H1 (cell line): ENCODE measurements at regions not wholly inside any gene's neighbourhood (a gene's known extent, or its start where the extent isn't known, plus 50 kb on each side); places are given as distances from the start of the nearest gene placed in this dataset.

Experiments
- CTCF ChIA-PET: fragments of 300-600 bp; sonication (Branson Sonifier 250); formaldehyde crosslinking; loops from one replicate; lab custom pipeline; 2021; ENCODE audit not compliant: partially characterized antibody; lab: Charles Lee
- POLR2A ChIA-PET: fragments of 300-600 bp; sonication (Branson Sonifier 250); formaldehyde crosslinking; loops from one replicate; lab custom pipeline; 2021; ENCODE audit warnings: inconsistent platforms; ENCODE audit not compliant: partially characterized antibody; lab: Charles Lee
- DNase-seq, 2 experiments: peaks; one replicate each; pipeline versions ENCODE4 v3.0.0 to v3.0.0-alpha.2; 2010 to 2022; ENCODE audit warnings: low spot score in 2 of 2, low read depth in 1 of 2, mixed read lengths in 1 of 2
- FAIRE-seq: peaks from 2 replicates; lab custom pipeline; 2011; peaks lifted over from hg19 to GRCh38; lab: Jason Lieb, UNC
- H2AFZ ChIP-seq: 2 replicates; pipeline ENCODE4 v1.8.1; 2012; ENCODE audit warnings: low read length, inconsistent platforms
- H2AK5ac ChIP-seq: 2 replicates; pipeline ENCODE4 v1.6.1; 2013; ENCODE audit warnings: low read depth, low read length
- H2BK120ac ChIP-seq: replicated peaks from 2 replicates; pipeline ENCODE3; 2013; ENCODE audit warnings: low read depth, low read length, inconsistent platforms
- H2BK12ac ChIP-seq: 2 replicates; pipeline ENCODE4 v1.6.1; 2013; ENCODE audit warnings: low read depth, low read length
- H2BK15ac ChIP-seq: 2 replicates; pipeline ENCODE4 v1.6.1; 2013; ENCODE audit warnings: low read length
- H2BK20ac ChIP-seq: 2 replicates; pipeline ENCODE4 v1.6.1; 2013; ENCODE audit warnings: low read length
- H2BK5ac ChIP-seq: 2 replicates; pipeline ENCODE4 v1.6.1; 2013; ENCODE audit warnings: low read depth, low read length
- H3K14ac ChIP-seq: 2 replicates; pipeline ENCODE4 v1.6.1; 2013; ENCODE audit warnings: inconsistent platforms; ENCODE audit not compliant: insufficient read length
- H3K18ac ChIP-seq: 2 replicates; pipeline ENCODE4 v1.6.1; 2013; ENCODE audit warnings: low read length; ENCODE audit errors: extremely low read depth
- H3K23ac ChIP-seq: 2 replicates; pipeline ENCODE4 v1.6.1; 2013; ENCODE audit warnings: inconsistent platforms; ENCODE audit not compliant: insufficient read length
- H3K23me2 ChIP-seq: 2 replicates; pipeline ENCODE4 v1.6.1; 2013; ENCODE audit warnings: low read depth, low read length
- H3K27ac ChIP-seq: 2 replicates; pipeline ENCODE4 v1.6.1; 2011; ENCODE audit warnings: low read depth, low read length, inconsistent platforms
- H3K27me3 ChIP-seq, 4 experiments: replicated peaks in 1 of 4; 1 replicate in 1 of 4; 2 replicates in 3 of 4; pipeline versions ENCODE4 v1.6.1 to v1.8.1; 2011 to 2013; ENCODE audit warnings: low read length in 3 of 4, mild to moderate bottlenecking in 3 of 4, inconsistent platforms in 2 of 4, mixed read lengths in 2 of 4, moderate library complexity in 1 of 4; ENCODE audit not compliant: control insufficient read depth in 3 of 4, insufficient read depth in 3 of 4; ENCODE audit errors: extremely low read depth in 1 of 4
- H3K36me3 ChIP-seq, 4 experiments: 2 replicates each; pipeline versions ENCODE4 v1.6.1 to v1.8.1; 2011 to 2013; ENCODE audit warnings: mild to moderate bottlenecking in 4 of 4, low read length in 3 of 4, moderate library complexity in 2 of 4, control low read depth in 1 of 4, inconsistent platforms in 1 of 4; ENCODE audit not compliant: insufficient read depth in 4 of 4, control insufficient read depth in 2 of 4
- H3K4ac ChIP-seq: replicated peaks from 2 replicates; pipeline ENCODE3; 2013; ENCODE audit warnings: low read length, low read depth, mixed read lengths, inconsistent platforms; ENCODE audit not compliant: insufficient read length
- H3K4me1 ChIP-seq, 4 experiments: replicated peaks in 1 of 4; 1 replicate in 1 of 4; 2 replicates in 3 of 4; pipeline versions ENCODE4 v1.6.1 to v1.8.1; 2011 to 2013; ENCODE audit warnings: low read length in 3 of 4, inconsistent platforms in 2 of 4, mixed read lengths in 1 of 4; ENCODE audit not compliant: insufficient read depth in 4 of 4, control insufficient read depth in 3 of 4
- H3K4me2 ChIP-seq, 2 experiments: 2 replicates each; pipeline versions ENCODE4 v1.6.1 to v1.8.1; 2011 to 2013; ENCODE audit warnings: low read depth in 2 of 2, low read length in 2 of 2, control low read depth in 1 of 2, inconsistent platforms in 1 of 2, mild to moderate bottlenecking in 1 of 2; ENCODE audit not compliant: insufficient read depth in 1 of 2
- H3K4me3 ChIP-seq, 4 experiments: fragments of 200-600, 300-600 bp in 1 of 4; sonication (generic), shearing (Covaris generic), sonication (Bioruptor Twin) in 1 of 4; 2 replicates each; pipeline versions ENCODE4 v1.5.1 to v1.8.1; 2011 to 2016; ENCODE audit warnings: low read length in 4 of 4, low read depth in 3 of 4, control low read depth in 2 of 4, inconsistent platforms in 2 of 4, mild to moderate bottlenecking in 2 of 4, mixed read lengths in 1 of 4, moderate library complexity in 1 of 4; ENCODE audit not compliant: insufficient read depth in 2 of 4; ENCODE audit errors: extremely low read depth in 1 of 4
- H3K56ac ChIP-seq: replicated peaks from 2 replicates; pipeline ENCODE3; 2013; ENCODE audit warnings: low read depth, mild to moderate bottlenecking, mixed read lengths, low read length, inconsistent platforms; ENCODE audit not compliant: insufficient read length
- H3K79me1 ChIP-seq: 2 replicates; pipeline ENCODE4 v1.6.1; 2013; ENCODE audit warnings: low read depth, low read length, control low read depth
- H3K79me2 ChIP-seq, 2 experiments: 2 replicates each; pipeline versions ENCODE4 v1.6.1 to v1.8.1; 2012 to 2013; ENCODE audit warnings: low read length in 2 of 2, mild to moderate bottlenecking in 2 of 2, inconsistent platforms in 1 of 2; ENCODE audit not compliant: insufficient read depth in 2 of 2, control insufficient read depth in 1 of 2
- H3K9ac ChIP-seq, 4 experiments: replicated peaks in 1 of 4; 1 replicate in 1 of 4; 2 replicates in 3 of 4; pipeline versions ENCODE4 v1.6.1 to v1.8.1; 2011 to 2013; ENCODE audit warnings: low read depth in 3 of 4, low read length in 3 of 4, control low read depth in 2 of 4, mild to moderate bottlenecking in 2 of 4, moderate library complexity in 2 of 4, inconsistent platforms in 1 of 4; ENCODE audit errors: extremely low read depth in 1 of 4
- H3K9me3 ChIP-seq, 2 experiments: 2 replicates each; pipeline versions ENCODE4 v1.6.1 to v1.8.1; 2012 to 2013; ENCODE audit warnings: mild to moderate bottlenecking in 2 of 2, moderate library complexity in 2 of 2, control low read depth in 1 of 2, inconsistent platforms in 1 of 2, low read depth in 1 of 2, low read length in 1 of 2, mixed read lengths in 1 of 2; ENCODE audit not compliant: insufficient read depth in 2 of 2
- H4K20me1 ChIP-seq, 2 experiments: replicated peaks in 1 of 2; 2 replicates each; pipeline versions ENCODE3 to v1.8.1; 2011 to 2013; ENCODE audit warnings: inconsistent platforms in 2 of 2, low read length in 2 of 2, mild to moderate bottlenecking in 1 of 2; ENCODE audit not compliant: insufficient read depth in 2 of 2, control insufficient read depth in 1 of 2
- H4K5ac ChIP-seq: 2 replicates; pipeline ENCODE4 v1.6.1; 2013; ENCODE audit warnings: low read length, low read depth, mixed read lengths, inconsistent platforms; ENCODE audit not compliant: insufficient read length
- H4K8ac ChIP-seq: 2 replicates; pipeline ENCODE4 v1.8.0; 2013; ENCODE audit warnings: mild to moderate bottlenecking, moderate library complexity, low read length, inconsistent platforms; ENCODE audit not compliant: insufficient read depth; ENCODE audit errors: extremely low read depth
- H4K91ac ChIP-seq: replicated peaks from 2 replicates; pipeline ENCODE3; 2013; ENCODE audit warnings: low read length, mixed read lengths, inconsistent platforms; ENCODE audit not compliant: insufficient read length
- ATF3 ChIP-seq: IDR thresholded peaks from 2 replicates; pipeline ENCODE4 v1.6.1; 2011; ENCODE audit warnings: low read depth, mild to moderate bottlenecking, low read length; ENCODE audit not compliant: insufficient read depth
- BRCA1 ChIP-seq: IDR thresholded peaks from 2 replicates; pipeline ENCODE4 v1.6.1; 2012; ENCODE audit warnings: low read depth, low read length, improper control_type of control experiment
- CTBP2 ChIP-seq: IDR thresholded peaks from 2 replicates; pipeline ENCODE4 v1.7.0; 2011; ENCODE audit warnings: borderline replicate concordance, mild to moderate bottlenecking, moderate library complexity, mixed read lengths, low read length; ENCODE audit not compliant: insufficient read depth, insufficient read length
- CTCF ChIP-seq, 3 experiments: IDR thresholded peaks; 1 replicate in 2 of 3; 2 replicates in 1 of 3; pipeline versions ENCODE4 v1.5.1 to v1.6.1; 2011; ENCODE audit warnings: low read length in 3 of 3, mild to moderate bottlenecking in 3 of 3, inconsistent platforms in 2 of 3, low read depth in 1 of 3, moderate library complexity in 1 of 3; ENCODE audit not compliant: insufficient read depth in 1 of 3; ENCODE audit errors: control extremely low read depth in 1 of 3
- GTF2F1 ChIP-seq: IDR thresholded peaks from 2 replicates; pipeline ENCODE4 v1.6.1; 2012; ENCODE audit warnings: low read depth, low read length, improper control_type of control experiment, borderline replicate concordance
- POLR2AphosphoS5 ChIP-seq: IDR thresholded peaks from 2 replicates; pipeline ENCODE4 v1.6.1; 2011; ENCODE audit warnings: low read depth, low read length
- POU5F1 ChIP-seq: IDR thresholded peaks from 2 replicates; pipeline ENCODE4 v1.6.1; 2011; ENCODE audit warnings: low read depth, mild to moderate bottlenecking, low read length, moderate library complexity
- SRF ChIP-seq: IDR thresholded peaks from 2 replicates; pipeline ENCODE4 v1.6.1; 2011; ENCODE audit warnings: mild to moderate bottlenecking, low read depth, low read length, moderate library complexity
- WGBS, 2 experiments: shearing (Covaris generic) in 1 of 2; methylation state at CpG; one replicate each; pipeline versions ENCODE4 v1.1.6 to v1.1.7; 2013 to 2015; ENCODE audit warnings: low lambda C conversion rate in 2 of 2, mixed read lengths in 2 of 2, inconsistent platforms in 1 of 2, low coverage in 1 of 2, missing lambda C conversion rate in 1 of 2; ENCODE audit not compliant: insufficient replicate concordance in 2 of 2, insufficient coverage in 1 of 2, insufficient read length in 1 of 2; ENCODE audit errors: extremely low coverage in 1 of 2, missing lambda C conversion rate in 1 of 2; 5-methylcytosine and 5-hydroxymethylcytosine counted together

- Histone ChIP-seq H2BK5ac (no peak overlapping the region), H4K8ac (no peak overlapping the region), H4K91ac (no peak overlapping the region), H3K27ac (no peak overlapping the region), H3K27me3 (no peaks in the 10 kb centered on the region), H3K9me3 (no peaks in the 10 kb centered on the region; a peak in 1 of 4 replicates), H3K79me1 (no peaks in the 10 kb centered on the region), H3K4ac (no peak overlapping the region), H3K4me3 (no peak overlapping the region), H3K23me2 (no peaks in the 10 kb centered on the region), H3K18ac (no peak overlapping the region), H2BK120ac (no peak overlapping the region), H2AK5ac (no peak overlapping the region), H4K20me1 (no peaks in the 10 kb centered on the region), H3K56ac (no peak overlapping the region), H3K79me2 (no peaks in the 10 kb centered on the region), H4K5ac (no peak overlapping the region), H3K14ac (no peak overlapping the region), H2AFZ (no peak overlapping the region; the same call in 1 of the 2 replicates), H3K36me3 (no peaks in the 10 kb centered on the region), H3K4me2 (no peak overlapping the region), H3K9ac (no peak overlapping the region), H3K23ac (no peak overlapping the region), H2BK15ac (no peak overlapping the region), H2BK20ac (no peak overlapping the region), H3K4me1 (no peaks in the 10 kb centered on the region), H2BK12ac (no peak overlapping the region)
- ChIA-PET POLR2A (no interaction called here), CTCF (interaction anchor here (0.6 to 1.2 kb wide), 6 partner anchors 9 to 675 kb away, joined by 3 to 4 read pairs (median 4); no protein-coding TSS in a partner anchor)
- DNase-seq = no peak
- FAIRE-seq = no peak
- 92% methylated on average over 45 of the region's 48 CpGs; no CpG with 5 or more reads in 1 of the 2 experiments for WGBS, 2 experiments
- no peak for TF ChIP-seq POLR2AphosphoS5
- TF ChIP-seq CTCF (IDR thresholded peaks at IDR 0.05; ENCODE audit: control extremely low read depth in 1 of 3, insufficient read depth in 1 of 3, low read depth in 1 of 3, low read length in 3 of 3) = no peak
- TF ChIP-seq GTF2F1 = no peak
- no peak for TF ChIP-seq CTBP2
- no peak for TF ChIP-seq BRCA1
- no peak for TF ChIP-seq ATF3
- no peak for TF ChIP-seq SRF
- TF ChIP-seq POU5F1 = no peak
Measured at GRCh38 chr6:760982-761955, 68.3 kb upstream of the EXOC2 start.
